B cell (primary cell): ENCODE measurements at regions not wholly inside any gene's neighbourhood (a gene's known extent, or its start where the extent isn't known, plus 50 kb on each side); places are given as distances from the start of the nearest gene placed in this dataset.

Experiments
- ATAC-seq: fragments of 200-7000 bp; cut with Tn5 transposase; one replicate; pipeline ENCODE4 v1.10.0; 2021; ENCODE audit warnings: low read depth, mild to moderate bottlenecking, moderate number of reproducible peaks, moderate library complexity
- CTCF ChIA-PET: fragments of 350-600 bp; sonication (Branson Sonifier 250); formaldehyde crosslinking; loops from one replicate; lab custom pipeline; 2021; ENCODE audit warnings: antibody characterized with exemption, inconsistent platforms; lab: Charles Lee
- POLR2A ChIA-PET: fragments of 350-600 bp; sonication (Branson Sonifier 250); formaldehyde crosslinking; loops from one replicate; lab custom pipeline; 2021; ENCODE audit warnings: antibody characterized with exemption; lab: Charles Lee
- DNase-seq: peaks from one replicate; pipeline ENCODE4 v3.0.0; 2013
- H2AFZ ChIP-seq: 2 replicates; pipeline ENCODE4 v1.6.1; 2012; ENCODE audit warnings: mild to moderate bottlenecking, low read depth, low read length; ENCODE audit not compliant: insufficient read depth, poor library complexity, severe bottlenecking
- H3K27ac ChIP-seq, 2 donors: 1 replicate in 1 of 2; 2 replicates in 1 of 2; pipeline ENCODE4 v1.5.1; 2012 to 2013; ENCODE audit warnings: low read length in 2 of 2, mild to moderate bottlenecking in 2 of 2, moderate library complexity in 1 of 2
- H3K27me3 ChIP-seq, 4 experiments: fragments of 200-600 bp in 1 of 4; sonication (generic) in 1 of 4; replicated peaks in 1 of 4; 1 replicate in 2 of 4; 2 replicates in 2 of 4; pipeline versions ENCODE4 v1.6.1 to v1.7.0; 2013 to 2016; ENCODE audit warnings: low read length in 3 of 4, mild to moderate bottlenecking in 2 of 4, mixed read lengths in 1 of 4, moderate library complexity in 1 of 4; ENCODE audit not compliant: insufficient read depth in 4 of 4, control insufficient read depth in 3 of 4; ENCODE audit errors: control extremely low read depth in 1 of 4
- H3K36me3 ChIP-seq, 2 experiments: replicated peaks in 1 of 2; 1 replicate in 1 of 2; 2 replicates in 1 of 2; pipeline versions ENCODE4 v1.6.1 to v1.7.1; 2013; ENCODE audit warnings: low read length in 1 of 2; ENCODE audit not compliant: insufficient read depth in 2 of 2, control insufficient read depth in 1 of 2; ENCODE audit errors: control extremely low read depth in 1 of 2, extremely low read depth in 1 of 2
- H3K4me1 ChIP-seq, 2 donors: fragments of 200-600 bp in 1 of 2; sonication (generic) in 1 of 2; 1 replicate in 1 of 2; 2 replicates in 1 of 2; pipeline versions ENCODE4 v1.5.1 to v1.6.1; 2013 to 2017; ENCODE audit warnings: low read length in 2 of 2; ENCODE audit not compliant: control insufficient read depth in 2 of 2, insufficient read depth in 2 of 2
- H3K4me2 ChIP-seq: replicated peaks from 2 replicates; pipeline ENCODE3; 2012; ENCODE audit warnings: mild to moderate bottlenecking, low read depth, low read length; ENCODE audit not compliant: poor library complexity, severe bottlenecking
- H3K4me3 ChIP-seq, 5 experiments: fragments of 200-600 bp in 1 of 5; sonication (generic) in 1 of 5; 1 replicate in 3 of 5; 2 replicates in 2 of 5; pipeline versions ENCODE4 v1.5.1 to v1.7.0; 2011 to 2016; ENCODE audit warnings: low read length in 4 of 5, mild to moderate bottlenecking in 4 of 5, low read depth in 2 of 5, control low read depth in 1 of 5, moderate library complexity in 1 of 5; ENCODE audit not compliant: insufficient read depth in 1 of 5; ENCODE audit errors: control extremely low read depth in 1 of 5, extremely low read depth in 1 of 5
- H3K79me2 ChIP-seq: fragments of 200-600 bp; sonication (generic); one replicate; pipeline ENCODE4 v1.6.0; 2016; ENCODE audit warnings: low read length; ENCODE audit not compliant: control insufficient read depth, insufficient read depth
- H3K9ac ChIP-seq: fragments of 200-600 bp; sonication (generic); 2 replicates; pipeline ENCODE4 v1.6.1; 2017; ENCODE audit warnings: mild to moderate bottlenecking, low read length, moderate library complexity
- H3K9me3 ChIP-seq, 3 donors: one replicate each; pipeline versions ENCODE4 v1.6.1 to v1.7.1; 2013; ENCODE audit warnings: low read length in 2 of 3; ENCODE audit not compliant: control insufficient read depth in 2 of 3, insufficient read depth in 1 of 3; ENCODE audit errors: control extremely low read depth in 1 of 3
- H4K20me1 ChIP-seq: 2 replicates; pipeline ENCODE4 v1.6.0; 2012; ENCODE audit warnings: mild to moderate bottlenecking, low read length; ENCODE audit not compliant: insufficient read depth, control insufficient read depth, poor library complexity, severe bottlenecking
- H3K27ac Mint-ChIP-seq: one replicate; pipeline ENCODE4 v1.8.0; 2021; ENCODE audit warnings: mixed read lengths
- H3K27me3 Mint-ChIP-seq: one replicate; pipeline ENCODE4 v1.8.0; 2021; ENCODE audit warnings: mixed read lengths
- H3K4me1 Mint-ChIP-seq: one replicate; pipeline ENCODE4 v1.8.0; 2021; ENCODE audit warnings: mixed read lengths
- H3K4me3 Mint-ChIP-seq: one replicate; pipeline ENCODE4 v1.8.0; 2021; ENCODE audit warnings: mixed read lengths
- H3K9me3 Mint-ChIP-seq: one replicate; pipeline ENCODE4 v1.8.0; 2022; ENCODE audit warnings: mixed read lengths; ENCODE audit not compliant: insufficient read depth
- CTCF ChIP-seq: fragments of 200-600 bp; IDR thresholded peaks from one replicate; pipeline ENCODE4 v1.8.0; 2022; ENCODE audit warnings: antibody characterized with exemption, mild to moderate bottlenecking
- EZH2 ChIP-seq: IDR thresholded peaks from 2 replicates; pipeline ENCODE4 v1.6.1; 2012; ENCODE audit warnings: borderline replicate concordance, low read depth, mild to moderate bottlenecking, moderate library complexity, low read length; ENCODE audit not compliant: insufficient read depth, poor library complexity, severe bottlenecking
- WGBS: methylation state at CpG from one replicate; pipeline ENCODE4 v1.1.5; 2013; ENCODE audit warnings: missing lambda C conversion rate; ENCODE audit not compliant: insufficient coverage; 5-methylcytosine and 5-hydroxymethylcytosine counted together
- intact Hi-C: fragments of 100-400 bp; cut with micrococcal nuclease; formaldehyde crosslinking; loops from one replicate; pipeline ENCODE4 v1.10.0; 2022

GRCh38 chr12:132416827-132417226 is 73.1 kb upstream of the FBRSL1 start:
- Mint-ChIP-seq H3K4me3 (no peak overlapping the region), H3K9me3 (no peaks in the 10 kb centered on the region), H3K27me3 (no peaks in the 10 kb centered on the region), H3K27ac (no peak overlapping the region), H3K4me1 (peaks cover 11% of the 10 kb centered on the region)
- Histone ChIP-seq H3K36me3 (no peaks in the 10 kb centered on the region), H3K79me2 (no peaks in the 10 kb centered on the region), H3K4me3 (no peak overlapping the region), H3K4me1 (peaks cover 15 to 20% of the 10 kb centered on the region in 2 donors), H4K20me1 (no peaks in the 10 kb centered on the region), H3K9me3 (peaks cover 0 to 7% (median 3%) of the 10 kb centered on the region in 3 donors), H3K27ac (no peak overlapping the region), H3K4me2 (no peak overlapping the region), H2AFZ (no peak overlapping the region), H3K9ac (no peak overlapping the region), H3K27me3 (peaks cover 0 to 4% (median 0%) of the 10 kb centered on the region in 4 experiments)
- 98% methylated on average over 6 of the region's 14 CpGs for WGBS
- no peak for ATAC-seq
- ChIA-PET CTCF (interaction anchor here (1.9 to 7.0 kb wide), 5 partner anchors 11 to 198 kb away, joined by 3 to 236 read pairs (median 66); no protein-coding TSS in a partner anchor), POLR2A (no interaction called here)
- intact Hi-C loops: no loop called here
- DNase-seq: no peak
- TF ChIP-seq CTCF (no peak), EZH2 (no peak)

DNA sequence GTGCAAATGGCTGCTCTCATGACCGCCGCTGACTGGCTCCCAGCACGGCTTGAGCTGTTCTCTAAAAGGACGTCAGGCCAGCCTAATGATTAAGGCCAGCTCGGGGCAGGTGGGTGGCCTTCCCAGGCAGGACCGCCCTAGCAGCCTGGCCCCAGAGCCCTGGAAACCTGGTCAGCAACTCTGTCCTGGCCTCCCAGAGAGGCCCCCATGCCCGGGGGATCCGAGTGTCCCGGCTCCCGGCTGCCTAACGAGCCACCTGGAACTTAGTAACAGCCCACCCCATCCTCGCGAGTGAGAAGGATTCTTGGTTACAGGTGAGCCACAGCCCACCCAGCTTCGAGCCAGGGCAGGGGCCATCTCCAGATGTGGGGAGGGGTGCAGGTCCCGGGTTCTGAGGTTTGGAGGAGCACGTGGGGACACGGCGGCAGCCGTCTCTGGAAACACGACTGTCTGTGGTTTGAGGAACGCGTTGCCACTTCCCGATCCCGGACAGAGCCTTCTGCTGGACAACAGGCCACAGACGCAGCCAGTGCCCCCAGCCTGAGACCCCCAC is 73.8 kb upstream of the FBRSL1 start:
- no peak for DNase-seq
- Mint-ChIP-seq H3K4me1 (peaks cover 9% of the 10 kb centered on the region), H3K9me3 (no peaks in the 10 kb centered on the region), H3K27me3 (no peaks in the 10 kb centered on the region), H3K4me3 (no peak overlapping the region), H3K27ac (no peak overlapping the region)
- intact Hi-C loops: no loop called here
- Histone ChIP-seq H3K79me2 (no peaks in the 10 kb centered on the region), H3K27ac (no peak overlapping the region), H3K4me2 (no peak overlapping the region), H2AFZ (no peak overlapping the region), H3K27me3 (peaks cover 0 to 4% (median 0%) of the 10 kb centered on the region in 4 experiments), H3K9me3 (peaks cover 0 to 7% (median 3%) of the 10 kb centered on the region in 3 donors), H3K36me3 (no peaks in the 10 kb centered on the region), H3K9ac (no peak overlapping the region), H4K20me1 (no peaks in the 10 kb centered on the region), H3K4me1 (peaks cover 15 to 20% of the 10 kb centered on the region in 2 donors), H3K4me3 (no peak overlapping the region)
- ChIA-PET POLR2A (interaction anchor here (0.8 to 2.8 kb wide), 2 partner anchors 108 to 111 kb away, joined by 3 to 12 read pairs; no protein-coding TSS in a partner anchor), CTCF (interaction anchor here (0.8 to 7.0 kb wide), 18 partner anchors 12 to 262 kb away, joined by 3 to 236 read pairs (median 8); partner anchors contain the start of gene LRCOL1)
- WGBS: 92% methylated on average over 16 of the region's 25 CpGs
- TF ChIP-seq CTCF (no peak), EZH2 (no peak)
- no peak for ATAC-seq
